HUES6 (cell line): ENCODE measurements at regions not wholly inside any gene's neighbourhood (a gene's known extent, or its start where the extent isn't known, plus 50 kb on each side); places are given as distances from the start of the nearest gene placed in this dataset.

Experiments
- H3K27ac ChIP-seq: 2 replicates; pipeline ENCODE4 v1.7.0; 2013; ENCODE audit warnings: low read depth, mild to moderate bottlenecking, low read length, inconsistent platforms
- H3K27me3 ChIP-seq: 2 replicates; pipeline ENCODE4 v1.6.1; 2013; ENCODE audit warnings: low read length; ENCODE audit not compliant: control insufficient read depth, insufficient read depth
- H3K36me3 ChIP-seq: 2 replicates; pipeline ENCODE4 v1.6.1; 2013; ENCODE audit warnings: low read length; ENCODE audit not compliant: control insufficient read depth, insufficient read depth
- H3K4me1 ChIP-seq: 2 replicates; pipeline ENCODE4 v1.6.1; 2013; ENCODE audit warnings: low read length; ENCODE audit not compliant: control insufficient read depth, insufficient read depth
- H3K4me3 ChIP-seq: 2 replicates; pipeline ENCODE4 v1.5.1; 2013; ENCODE audit warnings: low read depth, low read length
- H3K9ac ChIP-seq: one replicate; pipeline ENCODE4 v1.6.1; 2013; ENCODE audit warnings: mild to moderate bottlenecking, low read length
- H3K9me3 ChIP-seq: 2 replicates; pipeline ENCODE4 v1.6.1; 2013; ENCODE audit warnings: low read depth, low read length; ENCODE audit not compliant: control insufficient read depth, insufficient read depth

GRCh38 chr5:158099571-158100105, 240.7 kb upstream of the CLINT1 start:
- Histone ChIP-seq H3K4me3 (no peak overlapping the region), H3K9ac (no peak overlapping the region), H3K27ac (no peak overlapping the region), H3K4me1 (no peaks in the 10 kb centered on the region), H3K27me3 (no peaks in the 10 kb centered on the region), H3K36me3 (no peaks in the 10 kb centered on the region), H3K9me3 (no peaks in the 10 kb centered on the region)

DNA sequence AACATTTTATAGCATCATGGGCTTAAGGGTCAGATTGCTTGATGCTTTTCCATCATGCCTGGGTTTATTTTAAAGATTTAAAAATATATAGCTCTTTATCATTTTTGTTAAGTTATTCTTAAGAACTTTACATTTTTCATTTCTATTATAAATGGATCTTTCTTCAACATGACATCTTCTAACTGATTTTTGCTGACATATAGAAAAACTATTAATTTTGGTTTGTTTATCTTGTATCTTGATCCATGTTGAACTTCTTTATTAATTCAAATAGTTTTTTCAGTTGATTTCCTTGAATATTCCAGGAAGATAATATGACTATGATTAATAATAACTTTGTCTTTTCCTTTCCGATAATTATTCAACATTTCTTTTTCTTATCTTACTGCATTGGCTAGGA, 237.9 kb upstream of the CLINT1 start:
- Histone ChIP-seq H3K4me3 (no peak overlapping the region), H3K27me3 (no peaks in the 10 kb centered on the region), H3K4me1 (no peaks in the 10 kb centered on the region), H3K27ac (no peak overlapping the region), H3K9me3 (no peaks in the 10 kb centered on the region), H3K9ac (no peak overlapping the region), H3K36me3 (no peaks in the 10 kb centered on the region)

- Histone ChIP-seq H3K36me3 (no peaks in the 10 kb centered on the region), H3K9me3 (no peaks in the 10 kb centered on the region), H3K27me3 (no peaks in the 10 kb centered on the region), H3K27ac (no peak overlapping the region), H3K4me3 (no peak overlapping the region), H3K4me1 (no peaks in the 10 kb centered on the region), H3K9ac (no peak overlapping the region)
Observed at GRCh38 chr5:158086856-158087255, 227.9 kb upstream of the CLINT1 start.

- H3K9me3 ChIP-seq: no peaks in the 10 kb centered on the region
- peaks cover 7% of the 10 kb centered on the region for H3K4me1 ChIP-seq
- no peak overlapping the region for H3K9ac ChIP-seq
- no peaks in the 10 kb centered on the region for H3K27me3 ChIP-seq
- H3K4me3 ChIP-seq: no peak overlapping the region
- no peak overlapping the region for H3K27ac ChIP-seq
- H3K36me3 ChIP-seq: no peaks in the 10 kb centered on the region
Observed at GRCh38 chr5:158084292-158084691, 225.3 kb upstream of the CLINT1 start.

- no peak overlapping the region for H3K4me3 ChIP-seq
- H3K27ac ChIP-seq: no peak overlapping the region
- peaks cover 7% of the 10 kb centered on the region for H3K4me1 ChIP-seq
- no peaks in the 10 kb centered on the region for H3K36me3 ChIP-seq
- no peaks in the 10 kb centered on the region for H3K27me3 ChIP-seq
- H3K9me3 ChIP-seq: no peaks in the 10 kb centered on the region
- no peak overlapping the region for H3K9ac ChIP-seq
Observed at GRCh38 chr5:158082696-158083287, 223.8 kb upstream of the CLINT1 start.

DNA sequence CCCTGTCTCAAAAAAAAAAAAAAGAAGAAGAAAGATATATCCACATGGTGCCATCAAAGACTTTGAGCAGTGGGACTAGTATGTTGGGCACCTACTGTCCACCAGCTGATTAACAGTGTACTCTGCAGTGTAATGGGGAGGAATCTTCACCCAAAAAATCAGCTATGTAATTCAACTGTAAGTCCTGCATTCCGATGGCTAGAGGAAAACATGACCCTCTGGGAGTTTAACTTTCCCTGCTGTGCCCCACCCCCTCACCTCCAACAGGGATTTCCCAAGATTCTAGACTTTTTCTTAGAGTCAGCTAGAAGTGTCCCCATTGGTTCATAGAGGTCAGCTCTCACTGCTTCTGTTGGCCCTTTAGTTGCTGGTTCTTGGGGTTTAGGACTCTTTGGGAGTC, 221.2 kb upstream of the CLINT1 start:
- no peaks in the 10 kb centered on the region for H3K9me3 ChIP-seq
- no peak overlapping the region for H3K27ac ChIP-seq
- H3K4me1 ChIP-seq: peaks cover 13% of the 10 kb centered on the region
- no peaks in the 10 kb centered on the region for H3K36me3 ChIP-seq
- no peak overlapping the region for H3K4me3 ChIP-seq
- no peaks in the 10 kb centered on the region for H3K27me3 ChIP-seq
- no peak overlapping the region for H3K9ac ChIP-seq

GRCh38 chr5:158079097-158079496, 220.2 kb upstream of the CLINT1 start:
- peaks cover 13% of the 10 kb centered on the region for H3K4me1 ChIP-seq
- no peak overlapping the region for H3K9ac ChIP-seq
- H3K4me3 ChIP-seq: no peak overlapping the region
- no peaks in the 10 kb centered on the region for H3K27me3 ChIP-seq
- no peaks in the 10 kb centered on the region for H3K9me3 ChIP-seq
- H3K27ac ChIP-seq: no peak overlapping the region
- no peaks in the 10 kb centered on the region for H3K36me3 ChIP-seq

GRCh38 chr5:158074992-158075769, 216.2 kb upstream of the CLINT1 start:
- H3K9me3 ChIP-seq: no peaks in the 10 kb centered on the region
- H3K4me1 ChIP-seq: peaks cover 10% of the 10 kb centered on the region
- peak overlapping the region; percentile 73; the same call in 1 of the 2 replicates for H3K27ac ChIP-seq
- no peak overlapping the region for H3K9ac ChIP-seq
- no peak overlapping the region for H3K4me3 ChIP-seq
- H3K27me3 ChIP-seq: no peaks in the 10 kb centered on the region
- no peaks in the 10 kb centered on the region for H3K36me3 ChIP-seq

DNA sequence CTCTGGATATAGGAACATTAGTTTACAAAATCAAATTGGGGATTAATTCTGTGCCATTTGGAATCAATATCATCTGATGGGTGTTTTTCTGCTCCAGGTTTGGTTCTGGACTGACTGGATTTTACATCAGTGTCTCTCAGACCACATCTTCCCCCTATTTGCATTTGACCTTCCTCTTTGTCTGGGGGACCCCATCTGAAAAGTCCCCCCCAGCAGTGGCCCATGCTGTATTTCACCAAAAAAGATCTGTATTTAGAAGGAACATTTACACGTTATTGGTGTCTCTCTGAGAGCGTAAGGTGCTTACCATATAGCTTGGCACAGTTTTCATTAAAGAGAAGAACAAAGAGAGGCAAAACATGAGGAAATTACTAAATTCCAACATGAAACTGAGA, 215.6 kb upstream of the CLINT1 start:
- no peak overlapping the region for H3K4me3 ChIP-seq
- H3K27ac ChIP-seq: no peak overlapping the region

GRCh38 chr5:158070859-158071258, 211.9 kb upstream of the CLINT1 start:
- Histone ChIP-seq H3K4me3 (no peak overlapping the region), H3K27ac (no peak overlapping the region), H3K36me3 (no peaks in the 10 kb centered on the region), H3K9me3 (no peaks in the 10 kb centered on the region), H3K27me3 (no peaks in the 10 kb centered on the region), H3K4me1 (peaks cover 5% of the 10 kb centered on the region), H3K9ac (no peak overlapping the region)

More for the DNA sequence above, 215.6 kb upstream of the CLINT1 start:
- no peaks in the 10 kb centered on the region for H3K27me3 ChIP-seq
- no peak overlapping the region for H3K9ac ChIP-seq
- no peaks in the 10 kb centered on the region for H3K9me3 ChIP-seq
- H3K36me3 ChIP-seq: no peaks in the 10 kb centered on the region
- H3K4me1 ChIP-seq: peaks cover 5% of the 10 kb centered on the region

DNA sequence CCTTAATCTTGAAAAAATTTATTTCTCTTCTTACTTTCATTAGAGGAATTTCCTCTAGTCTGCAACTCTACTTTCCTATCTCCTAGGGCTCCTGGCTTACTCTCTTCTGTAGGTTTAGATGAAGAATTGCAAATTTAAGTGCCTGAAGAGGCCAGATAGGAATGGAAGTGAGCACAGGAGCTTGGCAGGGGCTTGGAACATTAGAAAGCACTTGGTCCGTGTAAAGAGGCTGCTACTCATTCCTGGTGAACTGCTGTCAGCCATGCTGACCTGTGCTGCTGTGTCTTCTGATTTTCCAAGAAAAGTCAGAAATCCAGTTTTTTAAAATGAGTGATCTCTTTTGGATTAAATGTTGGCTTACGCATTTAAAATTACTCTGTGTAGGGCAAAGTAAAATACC, 210.9 kb upstream of the CLINT1 start:
- Histone ChIP-seq H3K4me1 (no peaks in the 10 kb centered on the region; the same call in 1 of the 2 replicates), H3K4me3 (no peak overlapping the region), H3K27me3 (no peaks in the 10 kb centered on the region), H3K9me3 (no peaks in the 10 kb centered on the region), H3K9ac (no peak overlapping the region), H3K27ac (no peak overlapping the region), H3K36me3 (no peaks in the 10 kb centered on the region)
